GM19043 (cell line): ENCODE measurements at regions not wholly inside any gene's neighbourhood (a gene's known extent, or its start where the extent isn't known, plus 50 kb on each side); places are given as distances from the start of the nearest gene placed in this dataset.
"Not testable (repeated sequence)": the region's sequence is repeated elsewhere in the genome, so short reads cannot be mapped to it uniquely, and the experiment has no call there.

ENCODE experiments used
- ATAC-seq: cut with Tn5 transposase; IDR thresholded peaks from one replicate; pipeline ENCODE4 v1.9.1; 2021; ENCODE audit warnings: low read depth; ENCODE audit not compliant: unreplicated experiment

DNA sequence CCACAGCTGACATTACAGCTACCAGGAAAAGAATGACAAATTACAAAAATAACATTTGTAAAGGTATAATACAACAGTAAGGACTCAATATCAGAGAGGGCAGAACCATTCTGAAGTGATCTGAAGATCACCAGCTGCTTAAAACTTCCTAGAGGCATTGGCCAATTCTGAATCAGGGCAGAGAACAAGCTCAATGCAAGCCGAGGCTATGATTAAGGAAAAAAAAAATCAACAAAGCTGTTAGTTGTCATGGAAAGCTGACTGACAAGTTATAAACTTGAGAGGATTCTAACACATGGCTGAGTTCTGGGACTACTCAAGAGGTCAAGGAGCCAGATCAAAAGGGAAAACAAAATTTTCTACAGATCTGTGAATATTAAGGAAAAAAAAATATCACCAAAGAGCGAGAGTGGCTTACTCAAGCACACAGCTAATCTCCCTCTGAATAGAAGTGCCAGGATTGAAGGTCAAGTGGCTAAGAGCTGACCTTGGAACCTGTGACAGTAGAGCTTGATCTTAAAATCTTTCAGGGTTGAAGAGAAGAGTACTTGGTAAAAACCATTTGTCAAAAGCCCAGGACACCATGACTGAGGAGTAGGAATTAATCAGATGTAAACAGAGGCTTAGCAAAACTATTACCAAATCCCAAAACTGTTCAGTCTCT lies 383.4 kb downstream of the USP25 start:
- no peak for ATAC-seq

DNA sequence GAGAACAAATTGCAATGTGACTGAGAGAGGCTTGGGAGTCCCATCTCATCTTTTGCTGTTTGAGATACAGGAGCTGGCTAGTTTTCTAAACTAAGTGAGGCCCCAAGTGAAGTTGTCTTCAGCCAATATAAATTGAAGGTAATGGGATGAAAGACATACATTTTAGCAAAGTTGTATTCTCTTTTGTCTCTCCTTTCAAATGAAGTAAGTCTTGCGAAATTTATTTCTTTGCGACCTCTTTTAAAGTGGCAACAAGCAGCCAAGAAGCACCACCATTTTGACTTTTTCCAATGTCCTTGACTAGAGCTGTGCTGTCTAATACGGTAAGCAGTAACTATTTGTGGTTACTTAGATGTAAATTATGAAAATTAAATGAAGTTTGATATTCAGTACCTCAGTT lies 385.7 kb downstream of the USP25 start:
- no peak for ATAC-seq

DNA sequence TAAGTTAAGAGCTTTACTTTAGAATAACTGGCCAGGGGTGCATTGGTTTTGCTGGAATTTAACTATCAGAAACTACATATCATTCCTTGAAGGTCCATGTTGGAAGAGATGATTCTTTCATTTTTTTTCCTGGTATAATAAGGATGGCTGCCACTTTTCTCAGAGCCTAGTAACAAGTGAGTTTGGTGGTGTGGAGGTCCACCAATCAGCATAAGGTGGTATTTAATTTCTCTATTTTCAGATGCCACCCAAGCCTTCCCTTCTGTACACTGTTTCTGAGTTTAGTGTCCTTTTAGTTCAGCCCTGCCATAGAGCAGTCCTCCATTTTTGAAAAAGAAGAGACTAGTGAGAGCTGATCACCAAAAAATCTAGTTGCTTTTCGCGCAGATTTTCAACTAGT lies 386.3 kb downstream of the USP25 start:
- no peak for ATAC-seq

DNA sequence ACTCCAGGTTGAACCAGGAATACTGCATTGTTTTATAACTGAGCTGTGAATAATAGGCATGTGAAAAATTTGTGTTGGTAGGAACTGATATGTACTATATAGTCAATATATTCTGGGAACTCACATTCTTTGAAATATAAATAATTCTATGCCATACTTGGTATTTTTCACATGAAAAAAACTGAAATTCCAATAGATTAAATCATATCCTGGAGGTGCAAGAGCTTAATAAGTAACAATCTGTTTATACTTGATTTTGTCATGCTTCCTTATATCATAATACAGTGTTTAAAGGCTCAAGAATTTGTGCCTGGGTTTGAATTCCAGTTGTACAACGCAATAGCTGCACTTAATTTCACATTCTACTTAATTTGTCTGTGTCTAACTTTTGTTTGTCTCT lies 387.0 kb downstream of the USP25 start:
- no peak for ATAC-seq

DNA sequence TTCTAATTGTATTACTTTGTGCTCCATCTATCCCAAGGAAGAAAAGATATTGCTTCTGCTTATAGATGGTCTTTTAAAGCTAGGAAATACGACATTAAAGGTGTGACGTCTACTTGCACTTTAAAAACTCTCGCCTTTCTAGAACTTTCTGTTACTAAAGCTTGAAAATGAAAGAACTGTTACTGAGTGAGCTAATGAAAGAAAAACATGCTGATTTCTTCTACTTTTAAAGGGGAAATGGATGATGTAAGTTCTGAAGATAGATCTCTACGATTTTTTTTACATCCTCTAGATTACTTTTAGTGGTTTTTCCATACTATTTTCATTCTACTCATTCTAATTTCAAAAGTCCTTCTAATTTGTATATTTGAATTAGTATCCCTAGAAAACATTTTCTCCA lies 387.5 kb downstream of the USP25 start:
- no peak for ATAC-seq

DNA sequence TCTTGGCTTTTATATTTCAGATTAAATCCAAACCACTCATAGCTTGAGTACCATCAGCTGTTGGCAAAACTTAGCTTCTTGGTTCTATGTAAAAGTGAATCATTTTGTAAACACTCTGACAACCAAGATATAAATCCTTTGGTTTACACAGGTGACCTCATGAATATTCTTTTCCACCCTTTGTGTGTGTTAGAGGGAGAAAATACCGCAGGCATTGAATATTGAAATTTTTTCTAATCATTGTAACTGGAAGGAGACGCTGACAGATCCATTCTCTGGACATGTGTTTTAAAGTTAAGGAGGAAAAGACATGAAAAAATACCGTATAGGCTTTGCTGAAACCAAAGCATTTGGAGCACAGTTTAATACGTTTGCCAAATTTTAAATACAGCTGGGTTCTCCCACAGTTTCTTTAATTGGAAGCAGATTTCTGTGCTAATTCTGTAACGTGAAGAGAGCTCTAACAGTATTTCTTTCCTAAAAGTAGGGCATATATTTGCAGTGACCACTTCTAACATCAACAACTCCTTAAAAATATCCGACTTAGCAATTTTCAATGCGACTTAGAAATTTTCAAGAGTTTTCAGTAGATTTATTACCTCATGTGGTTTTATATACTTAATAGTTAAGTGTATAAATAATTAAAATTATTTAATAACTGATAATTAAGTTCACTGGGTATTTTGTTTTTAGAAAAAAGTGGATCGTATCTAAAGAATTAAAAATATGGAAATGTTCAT lies 388.2 kb downstream of the USP25 start:
- ATAC-seq = no peak

DNA sequence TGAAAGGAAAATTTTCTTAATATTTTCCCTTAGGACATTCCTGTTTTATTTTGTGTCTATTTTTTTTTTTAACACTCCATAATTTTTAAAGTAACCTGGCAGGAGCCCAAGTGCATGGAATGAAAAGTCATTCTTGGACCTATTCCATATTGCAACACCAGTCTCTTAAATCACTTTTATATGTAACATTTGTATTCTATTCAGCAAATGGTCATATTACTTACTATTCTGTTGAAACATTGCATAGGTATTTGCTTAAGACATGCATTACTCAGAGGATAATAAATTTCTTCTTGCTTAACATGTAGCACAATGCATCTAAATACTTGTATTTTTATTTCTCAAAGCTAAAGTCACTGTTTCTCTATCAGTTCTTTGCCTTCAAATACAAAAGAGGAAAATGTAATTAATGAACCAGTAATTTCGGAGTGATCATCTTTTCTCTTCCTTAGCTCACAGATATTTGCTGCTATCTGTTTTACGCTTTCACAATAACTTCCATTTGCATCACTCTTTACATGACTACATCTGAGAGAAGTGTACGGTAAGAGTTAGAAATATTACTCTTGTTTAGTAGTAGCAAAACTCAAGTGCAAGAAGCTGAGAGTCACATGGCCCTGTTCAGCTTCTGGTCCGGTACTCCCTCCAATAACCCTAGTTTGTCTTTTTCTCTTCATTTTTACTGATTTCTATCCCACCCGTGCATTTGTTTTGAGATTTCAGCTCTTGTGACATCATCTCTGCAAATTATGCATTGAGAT lies 394.8 kb downstream of the USP25 start:
- no peak for ATAC-seq

DNA sequence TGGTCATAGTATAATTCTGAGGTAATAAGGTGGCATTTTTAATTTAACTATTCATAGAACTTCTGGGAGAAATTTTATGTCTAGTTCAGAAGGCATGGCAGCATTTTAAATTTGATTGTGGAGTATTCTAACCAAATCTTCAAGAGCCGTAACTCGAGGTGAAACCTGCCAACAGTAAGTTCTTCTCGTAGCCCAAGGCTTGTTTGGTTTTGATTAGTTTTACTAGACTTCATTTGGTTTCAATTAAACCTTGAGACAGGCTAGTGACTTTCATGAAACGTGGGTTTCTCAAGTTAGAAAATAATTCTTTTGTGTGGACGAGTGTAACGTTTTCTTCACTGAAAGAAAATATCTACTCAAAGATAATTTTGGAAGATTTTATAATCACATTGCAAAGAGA lies 395.5 kb downstream of the USP25 start:
- no peak for ATAC-seq

DNA sequence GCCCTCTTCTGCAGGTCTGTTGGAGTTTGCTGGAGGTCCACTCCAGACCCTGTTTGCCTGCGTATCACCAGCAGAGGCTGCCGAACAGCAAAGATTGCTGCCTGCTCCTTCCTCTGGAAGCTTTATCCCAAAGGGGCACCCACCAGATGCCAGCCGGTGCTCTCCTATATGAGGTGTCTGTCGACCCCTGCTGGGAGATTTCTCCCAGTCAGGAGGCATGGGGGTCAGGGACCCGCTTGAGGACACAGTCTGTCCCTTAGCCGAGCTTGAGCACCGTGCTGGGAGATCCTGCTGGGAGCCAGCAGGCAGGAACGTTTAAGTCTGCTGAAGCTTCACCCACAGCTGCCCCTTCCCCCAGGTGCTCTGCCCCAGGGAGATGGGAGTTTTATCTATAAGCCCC lies 402.7 kb downstream of the USP25 start:
- not testable (repeated sequence) for ATAC-seq

DNA sequence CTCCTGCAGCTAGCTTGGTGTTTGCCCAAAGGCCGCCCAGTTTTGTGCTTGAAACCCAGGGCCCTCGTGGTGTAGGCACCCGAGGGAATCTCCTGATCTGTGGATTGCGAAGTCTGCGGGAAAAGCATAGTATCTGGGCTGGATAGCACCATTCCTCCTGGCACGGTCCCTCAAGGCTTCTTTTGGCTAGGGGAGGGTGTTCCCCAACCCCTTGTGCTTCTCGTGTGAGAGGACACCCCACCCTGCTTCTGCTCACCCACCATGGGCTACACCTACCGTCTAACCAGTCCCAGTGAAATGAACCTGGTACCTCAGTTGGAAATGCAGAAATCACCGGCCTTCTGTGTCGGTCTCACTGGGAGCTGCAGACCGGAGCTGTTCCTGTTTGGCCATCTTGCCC lies 403.5 kb downstream of the USP25 start:
- no peak for ATAC-seq

DNA sequence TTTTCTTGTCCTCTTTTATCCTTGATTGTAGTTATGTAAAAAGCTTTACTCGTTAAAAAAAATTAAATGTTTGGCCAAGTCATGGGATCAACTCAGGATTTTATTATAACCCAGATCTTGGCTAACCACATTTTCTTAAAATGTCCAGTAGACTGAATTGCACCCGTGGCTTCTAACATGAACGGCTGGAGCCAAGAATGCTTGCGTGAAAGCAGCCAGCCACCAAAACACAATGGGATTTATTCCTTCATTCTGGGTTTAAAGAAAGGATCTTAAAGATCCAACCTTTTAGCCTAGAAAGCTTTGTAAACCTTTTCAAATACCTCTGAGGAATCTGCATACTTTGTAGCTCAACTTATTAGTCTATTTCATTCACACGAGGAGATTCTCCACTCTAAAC lies 404.4 kb downstream of the USP25 start:
- no peak for ATAC-seq

DNA sequence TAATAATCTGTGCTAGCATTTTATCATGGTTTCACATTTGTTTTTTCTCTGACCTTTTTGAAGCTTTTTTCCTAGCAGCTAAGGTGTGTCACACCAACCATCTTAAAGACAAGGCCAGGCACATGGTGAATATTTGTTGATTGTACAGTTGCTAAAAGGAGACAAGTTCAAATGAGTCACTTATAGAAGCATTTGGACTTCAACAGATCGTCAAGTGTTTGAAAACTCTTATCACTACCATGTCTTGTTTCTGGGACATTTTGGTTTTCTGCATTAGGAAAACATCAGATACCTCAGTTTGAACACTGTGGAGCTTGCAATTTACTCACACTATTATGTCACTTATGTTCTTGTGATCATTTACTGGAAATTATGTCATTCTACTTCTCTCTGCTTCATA lies 407.3 kb downstream of the USP25 start:
- no peak for ATAC-seq

DNA sequence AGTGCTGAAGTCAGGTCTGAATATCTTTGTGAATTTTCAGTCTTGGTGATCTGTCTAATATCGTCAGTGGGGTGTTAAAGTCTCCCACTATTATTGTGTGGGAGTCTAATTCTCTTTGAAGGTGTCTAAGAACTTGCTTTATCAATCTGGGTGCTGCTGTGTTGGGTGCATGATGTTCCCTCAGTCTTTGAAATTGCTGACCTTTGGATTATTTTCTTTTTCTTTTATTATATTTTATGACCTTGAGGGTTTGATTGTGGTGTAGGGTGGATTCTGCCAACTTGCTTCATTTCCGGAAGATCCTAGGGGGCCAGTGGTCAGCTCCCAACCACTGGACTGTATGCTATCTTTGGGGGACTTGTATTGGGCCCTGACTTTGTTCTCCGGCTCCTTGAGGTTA lies 415.3 kb downstream of the USP25 start:
- ATAC-seq = no peak

DNA sequence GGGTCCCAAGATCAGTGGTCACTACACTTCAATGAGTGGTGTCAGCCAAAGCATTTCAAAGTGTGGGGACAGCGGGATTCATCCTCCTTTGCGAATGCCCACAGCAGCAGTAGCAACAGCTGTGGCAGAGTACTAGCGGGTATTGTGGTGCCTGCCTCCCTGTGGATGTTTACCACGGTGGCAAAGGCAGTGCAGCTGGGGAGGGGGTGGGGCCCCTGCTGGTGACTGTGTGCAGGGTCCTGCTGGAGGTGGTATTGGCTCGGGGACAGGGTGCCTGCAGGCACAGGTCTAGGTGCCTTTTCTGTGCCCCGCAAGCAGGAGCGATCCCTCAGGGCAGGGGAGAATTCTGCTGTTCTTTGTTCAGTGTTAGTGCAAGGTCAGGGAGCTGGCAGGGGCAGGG lies 415.7 kb downstream of the USP25 start:
- no peak for ATAC-seq

DNA sequence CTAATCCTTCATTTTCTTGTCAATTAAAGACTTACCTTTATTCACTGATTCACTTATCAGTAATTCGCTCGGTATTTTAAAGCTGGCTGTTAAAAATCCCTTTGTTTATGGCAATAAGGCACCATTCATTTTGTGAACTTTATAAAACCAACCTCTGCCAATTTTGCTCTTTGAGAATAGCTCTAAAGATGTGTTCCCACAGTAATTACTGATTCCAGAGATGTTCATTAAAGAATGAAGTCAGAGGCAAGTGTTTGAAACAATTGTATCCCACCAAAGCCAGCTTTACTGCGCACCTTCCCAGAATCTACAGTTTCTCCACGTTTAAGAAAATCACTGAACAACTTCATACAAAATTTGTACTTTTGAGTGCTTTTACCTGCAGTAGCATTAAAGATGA lies 424.5 kb downstream of the USP25 start:
- no peak for ATAC-seq

DNA sequence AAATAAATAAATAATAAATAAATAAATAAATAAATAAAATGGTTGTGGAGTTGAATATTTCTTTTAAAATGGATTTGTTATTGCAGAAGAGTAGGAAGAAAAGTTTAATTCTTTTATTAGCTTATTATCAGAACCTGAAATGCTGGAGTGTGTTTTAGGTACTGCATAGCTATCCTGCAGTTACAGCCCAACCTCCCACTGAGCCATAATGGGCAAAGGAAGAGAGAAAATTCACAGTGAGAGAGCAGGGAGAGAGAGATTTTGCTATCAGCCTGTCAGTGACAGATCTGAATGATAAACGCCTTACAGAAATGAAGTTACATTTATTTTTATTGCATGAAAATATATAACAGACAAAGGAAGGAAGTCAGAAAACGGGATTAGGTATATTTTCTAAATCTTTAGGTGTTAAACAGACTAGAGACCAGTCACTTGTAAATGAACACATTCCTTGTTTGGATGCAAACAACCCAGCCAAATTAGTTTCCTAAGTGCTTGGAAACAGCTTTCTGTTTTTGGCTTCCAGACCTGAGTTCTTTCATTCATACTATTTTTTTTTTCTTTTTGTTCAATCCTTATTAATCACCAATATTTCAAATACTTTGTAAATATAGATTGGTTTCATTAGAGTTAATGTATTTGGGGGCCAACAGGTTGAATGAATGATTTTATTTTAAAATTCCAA lies 425.3 kb downstream of the USP25 start:
- ATAC-seq = no peak

DNA sequence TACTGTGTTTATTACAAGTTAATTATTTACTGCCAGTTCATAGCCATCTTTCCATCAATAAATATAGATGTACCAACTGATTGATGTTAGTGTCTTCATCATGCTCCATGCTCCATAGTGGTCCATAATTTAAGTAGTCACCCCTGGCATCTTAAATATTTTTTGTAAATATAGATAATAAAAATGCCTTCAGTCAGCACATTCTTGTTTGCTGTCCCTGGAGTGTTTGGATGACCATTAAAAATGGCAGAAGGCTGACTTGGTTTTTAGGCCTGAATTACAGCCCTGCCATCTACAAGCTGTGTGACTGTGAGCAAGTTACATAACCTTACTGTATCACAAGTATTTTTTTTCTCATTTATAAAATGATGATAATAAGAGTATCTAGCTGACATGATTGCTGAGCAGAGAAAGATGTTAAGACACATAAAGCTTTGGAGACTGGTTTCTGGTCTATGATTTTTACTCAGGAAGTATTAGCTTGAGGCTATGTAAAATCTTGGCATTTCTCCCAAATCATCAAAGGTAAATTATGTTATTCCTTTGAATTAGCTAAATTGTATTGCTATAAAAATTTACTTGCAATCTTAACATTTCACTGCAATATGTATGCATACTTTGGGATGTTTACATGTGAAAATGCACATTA lies 427.2 kb downstream of the USP25 start:
- ATAC-seq = no peak

DNA sequence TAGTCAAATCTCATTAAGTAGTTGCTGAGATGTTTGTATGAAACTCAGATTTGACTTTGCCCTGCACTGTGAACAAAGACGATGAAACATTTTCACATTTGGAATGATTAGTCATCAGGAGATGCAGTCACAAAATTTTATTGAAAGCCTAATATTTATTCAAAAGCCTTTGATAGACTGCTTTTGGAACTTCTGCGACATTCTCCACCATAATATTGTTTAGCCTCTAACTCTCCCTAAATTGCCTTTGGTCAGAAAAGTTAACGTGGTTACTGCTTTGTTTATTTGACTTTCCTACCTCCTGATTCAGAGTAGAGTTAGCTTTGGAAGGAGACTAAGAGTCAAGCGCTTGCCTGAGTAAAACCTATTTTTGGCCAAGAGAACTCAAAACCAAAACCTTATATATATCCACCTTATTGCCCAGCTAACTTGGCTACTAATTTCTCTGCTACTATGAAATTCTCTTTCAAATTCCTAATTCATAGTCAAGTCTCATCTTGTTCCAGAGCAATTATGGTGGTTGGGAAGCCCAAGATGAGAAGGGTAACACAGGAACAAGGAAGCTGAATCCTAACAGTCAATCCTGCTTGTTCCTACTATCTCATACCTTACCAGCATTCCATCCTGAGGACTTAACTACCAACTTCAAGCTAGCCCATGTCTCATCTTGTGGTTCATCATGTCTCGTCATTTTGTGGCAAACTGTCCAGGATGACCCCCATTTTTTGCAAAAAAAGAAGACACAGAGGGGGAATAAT lies 429.6 kb downstream of the USP25 start:
- no peak for ATAC-seq

DNA sequence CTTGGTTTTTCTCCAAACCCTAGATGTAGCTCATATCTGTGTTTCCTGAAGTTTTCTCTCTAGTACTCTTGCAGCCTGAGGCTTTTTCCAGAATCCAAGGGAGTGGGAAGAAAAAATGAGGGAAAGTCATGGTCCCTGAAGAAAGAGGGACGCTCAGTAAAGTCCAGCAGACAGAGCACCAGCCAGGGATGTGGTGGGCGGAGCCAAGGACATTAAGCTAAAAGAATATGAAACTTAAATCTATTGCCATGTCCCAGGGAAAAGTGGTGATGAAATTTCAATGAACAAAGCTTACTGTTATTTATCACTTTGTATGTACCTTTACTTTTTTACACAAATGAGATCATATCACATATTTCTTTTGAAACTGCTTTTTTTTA lies 430.2 kb downstream of the USP25 start:
- ATAC-seq = no peak

DNA sequence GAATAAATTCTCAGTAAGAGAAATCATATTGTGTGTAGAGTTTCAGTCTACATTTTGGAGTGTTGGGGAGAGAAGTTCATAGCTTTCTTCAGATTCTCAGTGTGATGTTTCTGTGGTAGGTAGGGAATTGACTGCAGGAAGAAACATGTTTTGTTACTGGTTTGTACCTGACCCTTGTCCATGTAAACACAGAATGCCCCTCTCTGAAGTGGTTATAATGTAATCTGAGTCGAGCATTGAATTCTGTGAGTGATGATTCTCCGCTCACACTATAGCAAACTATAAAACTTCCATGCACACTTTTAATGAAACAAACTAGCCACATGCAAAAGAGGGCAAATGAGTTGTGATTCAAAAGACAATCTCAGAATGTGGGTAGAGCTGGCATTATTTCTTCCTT lies 433.2 kb downstream of the USP25 start:
- no peak for ATAC-seq
